ENCODE measurements at regions not wholly inside any gene's neighbourhood (a gene's known extent, or its start where the extent isn't known, plus 50 kb on each side); places are given as distances from the start of the nearest gene placed in this dataset.
"Not testable (repeated sequence)": the region's sequence is repeated elsewhere in the genome, so short reads cannot be mapped to it uniquely, and the experiment has no call there.

DNA sequence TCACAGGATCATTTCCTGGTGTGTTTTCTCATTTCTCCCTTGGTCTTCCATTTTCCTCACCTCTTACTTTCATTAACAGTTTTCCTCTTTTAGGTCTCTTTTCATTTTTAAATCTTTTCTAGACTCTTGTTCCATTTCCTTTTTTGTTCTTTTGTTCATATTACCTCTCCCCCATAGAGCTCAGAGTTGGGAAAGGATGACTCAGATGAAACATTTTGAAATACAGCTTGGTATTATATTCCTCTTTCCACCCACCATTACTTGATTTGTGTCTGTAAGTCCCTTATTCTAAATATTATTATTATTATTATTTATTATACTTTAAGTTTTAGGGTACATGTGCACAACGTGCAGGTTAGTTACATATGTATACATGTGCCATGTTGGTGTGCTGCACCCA is 153.1 kb downstream of the VGLL3 start:
- Histone ChIP-seq H3K36me3 (ENCODE audit: control insufficient read depth, insufficient read depth, low read length) (no peaks in the 10 kb centered on the region), H3K4me3 (ENCODE audit: extremely low read depth, insufficient read depth, low read length, poor library complexity, severe bottlenecking) (no peak overlapping the region), H3K9me3 (ENCODE audit: control insufficient read depth, low read length) (no peaks in the 10 kb centered on the region), H3K27ac (ENCODE audit: low read depth, low read length, severe bottlenecking) (no peak overlapping the region), H3K4me1 (ENCODE audit: control insufficient read depth, insufficient read depth, low read length, poor library complexity, severe bottlenecking) (no peaks in the 10 kb centered on the region)
- no CpG with 5 or more reads among the region's 1 CpG for WGBS, 2 experiments (ENCODE audit: insufficient coverage in 2 of 2)

DNA sequence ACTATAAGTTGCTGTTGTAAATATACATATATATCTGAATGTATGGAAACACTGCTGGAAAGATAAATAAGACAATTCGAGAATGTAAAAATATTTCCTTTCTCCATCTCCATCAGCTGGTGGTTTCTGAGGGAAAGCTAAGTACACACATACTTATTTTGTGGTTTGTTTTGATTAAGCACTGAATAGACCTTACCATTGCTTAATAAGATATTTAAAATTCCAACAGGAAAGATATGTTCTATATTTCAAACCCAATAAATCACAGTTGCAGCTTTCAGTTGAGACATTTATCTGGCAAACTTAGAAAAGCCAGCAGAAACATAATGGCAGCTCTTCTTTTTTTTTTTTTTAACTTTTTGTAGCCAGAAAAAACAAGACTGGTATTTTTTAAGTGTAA is 160.4 kb downstream of the VGLL3 start:
- Histone ChIP-seq H3K27ac (ENCODE audit: low read depth, low read length, severe bottlenecking) (no peak overlapping the region), H3K9me3 (ENCODE audit: control insufficient read depth, low read length) (no peaks in the 10 kb centered on the region), H3K36me3 (ENCODE audit: control insufficient read depth, insufficient read depth, low read length) (no peaks in the 10 kb centered on the region), H3K4me3 (ENCODE audit: extremely low read depth, insufficient read depth, low read length, poor library complexity, severe bottlenecking) (no peak overlapping the region), H3K4me1 (ENCODE audit: control insufficient read depth, insufficient read depth, low read length, poor library complexity, severe bottlenecking) (no peaks in the 10 kb centered on the region)
- WGBS, 2 experiments (ENCODE audit: insufficient coverage in 2 of 2), result no CpG with 5 or more reads among the region's 1 CpG

DNA sequence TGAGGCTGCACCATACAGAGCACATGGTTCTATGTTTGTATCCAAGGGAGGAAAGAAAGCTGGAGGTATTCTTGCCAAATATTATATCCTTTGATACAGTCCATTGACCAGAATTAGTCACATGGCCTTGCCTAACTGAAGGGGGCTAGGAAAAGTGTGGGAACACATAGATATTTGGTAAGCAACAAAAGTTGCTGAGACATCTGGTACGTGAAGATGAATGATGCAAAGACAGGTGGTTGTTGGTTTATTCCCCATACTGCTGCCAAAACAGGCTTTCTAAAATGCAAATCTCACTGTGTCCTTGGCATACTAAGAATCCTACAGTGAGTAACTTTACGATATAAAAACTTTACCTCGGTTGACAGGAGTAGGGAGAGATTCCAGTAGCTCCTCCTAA is 162.2 kb downstream of the VGLL3 start:
- WGBS, 2 experiments (ENCODE audit: insufficient coverage in 2 of 2), result 67% methylated on average over 2 of the region's 3 CpGs; no CpG with 5 or more reads in 1 of the 2 experiments
- no peaks in the 10 kb centered on the region for H3K9me3 ChIP-seq (ENCODE audit: control insufficient read depth, low read length)
- H3K27ac ChIP-seq (ENCODE audit: low read depth, low read length, severe bottlenecking), result no peak overlapping the region
- no peaks in the 10 kb centered on the region for H3K4me1 ChIP-seq (ENCODE audit: control insufficient read depth, insufficient read depth, low read length, poor library complexity, severe bottlenecking)
- no peaks in the 10 kb centered on the region for H3K36me3 ChIP-seq (ENCODE audit: control insufficient read depth, insufficient read depth, low read length)
- H3K4me3 ChIP-seq (ENCODE audit: extremely low read depth, insufficient read depth, low read length, poor library complexity, severe bottlenecking), result no peak overlapping the region

DNA sequence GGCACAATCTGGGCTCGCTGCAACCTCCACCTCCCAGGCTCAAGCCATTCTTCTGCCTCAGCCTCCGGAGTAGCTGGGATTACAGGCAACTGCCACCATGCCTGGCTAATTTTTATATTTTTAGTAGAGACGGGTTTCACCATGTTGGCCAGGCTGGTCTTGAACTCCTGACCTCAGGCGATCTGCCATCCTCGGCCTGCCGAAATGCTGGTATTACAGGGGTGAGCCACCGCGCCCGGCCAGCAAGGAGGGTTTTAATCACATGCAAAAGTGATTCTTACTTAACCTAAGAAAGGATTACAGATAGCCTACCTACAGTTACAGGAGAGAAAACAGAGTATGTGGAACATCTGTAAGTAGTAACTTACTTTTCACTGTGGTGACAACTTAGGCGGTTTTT is 163.4 kb downstream of the VGLL3 start:
- not testable (repeated sequence) for H3K36me3 ChIP-seq (ENCODE audit: control insufficient read depth, insufficient read depth, low read length); H3K9me3 ChIP-seq (ENCODE audit: control insufficient read depth, low read length); H3K4me1 ChIP-seq (ENCODE audit: control insufficient read depth, insufficient read depth, low read length, poor library complexity, severe bottlenecking); H3K4me3 ChIP-seq (ENCODE audit: extremely low read depth, insufficient read depth, low read length, poor library complexity, severe bottlenecking); H3K27ac ChIP-seq (ENCODE audit: low read depth, low read length, severe bottlenecking)
- WGBS, 2 experiments (ENCODE audit: insufficient coverage in 2 of 2), result 93% methylated on average over 4 to 6 of the region's 10 CpGs

DNA sequence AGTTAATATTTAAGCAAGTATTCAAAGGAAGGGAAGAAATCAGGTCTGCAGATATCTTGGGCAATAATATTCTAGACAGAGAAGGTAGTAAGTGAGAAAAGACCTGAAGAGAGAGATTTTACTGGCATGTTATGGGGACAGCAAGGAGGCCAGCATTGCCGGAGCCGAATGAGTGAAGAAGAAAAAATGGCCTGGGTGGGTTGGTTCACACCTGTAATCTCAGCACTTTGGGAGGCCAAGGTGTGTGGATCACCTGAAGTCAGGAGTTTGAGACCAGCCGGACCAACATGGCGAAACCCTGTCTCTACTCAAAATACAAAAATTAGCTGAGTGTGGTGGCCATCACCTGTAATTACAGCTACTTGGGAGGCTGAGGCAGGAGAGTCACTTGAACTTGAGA is 164.7 kb downstream of the VGLL3 start:
- Histone ChIP-seq H3K27ac (ENCODE audit: low read depth, low read length, severe bottlenecking) (no peak overlapping the region), H3K4me1 (ENCODE audit: control insufficient read depth, insufficient read depth, low read length, poor library complexity, severe bottlenecking) (no peaks in the 10 kb centered on the region), H3K9me3 (ENCODE audit: control insufficient read depth, low read length) (no peaks in the 10 kb centered on the region), H3K4me3 (ENCODE audit: extremely low read depth, insufficient read depth, low read length, poor library complexity, severe bottlenecking) (no peak overlapping the region), H3K36me3 (ENCODE audit: control insufficient read depth, insufficient read depth, low read length) (no peaks in the 10 kb centered on the region)
- WGBS, 2 experiments (ENCODE audit: insufficient coverage in 2 of 2), result 87 to 100% methylated on average over 3 to 4 of the region's 4 CpGs

DNA sequence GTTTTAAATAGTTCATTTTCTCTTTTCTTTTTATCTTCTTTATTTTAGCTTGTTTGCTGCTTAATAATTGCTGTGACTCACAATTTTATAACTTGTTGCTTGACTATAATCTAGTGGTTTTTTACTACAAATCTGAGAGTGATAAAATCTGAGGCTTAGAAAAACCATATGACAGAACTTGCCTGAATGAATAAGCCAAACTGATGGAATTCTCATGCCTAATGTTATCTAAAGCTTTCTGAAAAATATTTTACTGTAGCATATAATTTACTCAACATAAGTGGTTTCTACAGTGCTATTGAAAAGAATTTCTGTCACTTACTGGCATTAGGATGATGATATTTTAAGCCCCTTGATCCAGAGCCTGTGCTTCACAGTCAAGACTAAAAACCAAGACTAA is 175.1 kb downstream of the VGLL3 start:
- H3K4me1 ChIP-seq (ENCODE audit: control insufficient read depth, insufficient read depth, low read length, poor library complexity, severe bottlenecking), result no peaks in the 10 kb centered on the region
- no peaks in the 10 kb centered on the region for H3K9me3 ChIP-seq (ENCODE audit: control insufficient read depth, low read length)
- H3K4me3 ChIP-seq (ENCODE audit: extremely low read depth, insufficient read depth, low read length, poor library complexity, severe bottlenecking), result no peak overlapping the region
- no peaks in the 10 kb centered on the region for H3K36me3 ChIP-seq (ENCODE audit: control insufficient read depth, insufficient read depth, low read length)
- H3K27ac ChIP-seq (ENCODE audit: low read depth, low read length, severe bottlenecking), result no peak overlapping the region

DNA sequence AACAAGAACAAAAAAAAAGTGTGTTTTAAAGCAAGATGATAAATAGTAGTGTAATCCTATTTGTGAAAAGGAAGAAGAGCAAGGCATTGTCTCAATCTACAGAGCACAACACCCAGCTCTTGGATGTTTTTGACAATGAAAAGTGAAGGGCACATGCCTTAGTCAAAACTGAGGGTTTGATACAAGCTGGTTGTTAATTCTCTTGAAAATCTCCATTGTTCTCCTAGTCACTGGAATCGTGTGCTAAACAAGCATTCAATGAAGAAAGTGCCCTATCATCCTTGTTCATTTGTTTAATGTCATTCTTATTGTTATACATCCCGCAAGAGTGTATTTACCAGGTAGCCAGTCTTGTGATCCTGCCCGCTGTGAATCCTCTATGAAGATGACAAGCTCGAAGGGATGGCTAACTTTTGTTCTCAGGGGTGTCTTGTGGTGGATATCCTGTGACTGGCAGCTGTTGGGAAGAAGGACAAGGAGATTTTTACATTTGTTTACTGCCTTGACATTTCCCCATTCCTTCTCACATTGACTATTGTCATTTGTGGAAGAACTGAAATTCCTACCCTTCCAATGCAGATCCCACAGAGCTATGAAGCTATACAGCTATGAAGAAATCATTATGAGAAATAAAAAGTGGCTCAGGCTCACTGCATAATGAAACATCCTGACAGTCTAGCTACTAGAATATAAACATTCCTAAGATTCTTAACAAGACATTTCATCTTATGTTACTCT is 175.9 kb downstream of the VGLL3 start:
- Histone ChIP-seq H3K4me1 (ENCODE audit: control insufficient read depth, insufficient read depth, low read length, poor library complexity, severe bottlenecking) (no peaks in the 10 kb centered on the region), H3K36me3 (ENCODE audit: control insufficient read depth, insufficient read depth, low read length) (no peaks in the 10 kb centered on the region), H3K27ac (ENCODE audit: low read depth, low read length, severe bottlenecking) (peak overlapping the region; percentile 52), H3K4me3 (ENCODE audit: extremely low read depth, insufficient read depth, low read length, poor library complexity, severe bottlenecking) (no peak overlapping the region), H3K9me3 (ENCODE audit: control insufficient read depth, low read length) (no peaks in the 10 kb centered on the region)
- 20 to 45% methylated on average over 1 to 3 of the region's 4 CpGs for WGBS, 2 experiments (ENCODE audit: insufficient coverage in 2 of 2)

DNA sequence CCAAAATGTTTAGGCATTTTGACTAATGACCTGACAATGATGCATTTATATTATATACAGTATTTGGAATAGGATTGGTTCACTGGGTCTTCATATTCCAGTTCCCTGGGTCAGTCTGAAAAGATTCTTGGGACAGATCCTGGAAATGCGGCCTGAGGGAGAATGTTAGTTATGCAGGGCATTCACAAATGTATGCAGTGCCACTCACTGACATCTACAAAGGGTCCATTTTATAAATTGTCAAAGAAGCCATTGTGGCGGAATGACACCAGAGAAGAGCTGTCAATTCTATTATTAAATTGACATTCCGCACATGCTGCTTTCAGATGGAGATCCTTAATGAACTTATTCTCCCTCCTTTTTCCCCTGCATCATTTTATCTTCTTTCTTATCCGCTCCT is 176.6 kb downstream of the VGLL3 start:
- Histone ChIP-seq H3K4me3 (ENCODE audit: extremely low read depth, insufficient read depth, low read length, poor library complexity, severe bottlenecking) (no peak overlapping the region), H3K36me3 (ENCODE audit: control insufficient read depth, insufficient read depth, low read length) (no peaks in the 10 kb centered on the region), H3K27ac (ENCODE audit: low read depth, low read length, severe bottlenecking) (peak overlapping the region; percentile 52), H3K9me3 (ENCODE audit: control insufficient read depth, low read length) (no peaks in the 10 kb centered on the region), H3K4me1 (ENCODE audit: control insufficient read depth, insufficient read depth, low read length, poor library complexity, severe bottlenecking) (no peaks in the 10 kb centered on the region)
- 93 to 100% methylated on average over 1 to 2 of the region's 4 CpGs for WGBS, 2 experiments (ENCODE audit: insufficient coverage in 2 of 2)

DNA sequence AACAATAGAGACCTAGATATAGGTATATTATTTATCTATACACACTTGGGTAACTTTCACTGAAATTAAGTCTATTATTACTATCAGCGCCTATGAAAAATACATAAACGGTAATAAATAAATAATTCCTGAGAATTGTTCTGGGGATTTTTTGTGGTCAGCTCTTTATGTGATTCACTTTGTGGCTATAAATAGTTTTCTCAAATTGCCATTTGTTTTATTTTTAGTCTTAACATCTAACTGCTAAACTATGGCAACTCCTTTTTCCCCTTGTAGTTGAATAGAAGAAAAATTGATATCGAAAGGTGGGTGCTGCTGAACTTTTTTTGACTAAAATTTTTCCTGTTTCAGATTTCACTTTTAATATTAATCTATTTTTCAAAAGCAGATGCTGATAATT is 189.0 kb downstream of the VGLL3 start:
- Histone ChIP-seq H3K4me1 (ENCODE audit: control insufficient read depth, insufficient read depth, low read length, poor library complexity, severe bottlenecking) (no peaks in the 10 kb centered on the region), H3K9me3 (ENCODE audit: control insufficient read depth, low read length) (no peaks in the 10 kb centered on the region), H3K4me3 (ENCODE audit: extremely low read depth, insufficient read depth, low read length, poor library complexity, severe bottlenecking) (no peak overlapping the region), H3K27ac (ENCODE audit: low read depth, low read length, severe bottlenecking) (no peak overlapping the region), H3K36me3 (ENCODE audit: control insufficient read depth, insufficient read depth, low read length) (no peaks in the 10 kb centered on the region)
- whole genome bisulfite sequencing, 2 experiments (ENCODE audit: insufficient coverage in 2 of 2), result no CpG with 5 or more reads among the region's 3 CpGs

DNA sequence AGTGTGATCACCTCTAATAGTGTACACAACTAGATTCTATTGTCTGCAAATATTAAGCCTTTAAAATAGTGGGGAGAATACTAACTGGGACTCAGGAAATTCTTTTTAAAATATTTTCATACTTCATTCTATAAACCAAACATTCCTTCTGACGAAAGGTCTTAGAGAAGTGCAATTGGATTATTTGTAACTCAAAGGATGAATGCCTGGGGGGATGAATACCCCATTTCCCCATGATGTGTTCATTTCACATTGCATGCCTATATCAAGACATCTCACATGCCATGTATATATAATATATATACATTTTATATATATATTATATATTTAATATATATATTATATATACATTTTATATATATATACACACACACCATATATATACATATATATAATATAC is 189.9 kb downstream of the VGLL3 start:
- Histone ChIP-seq H3K9me3 (ENCODE audit: control insufficient read depth, low read length) (no peaks in the 10 kb centered on the region), H3K27ac (ENCODE audit: low read depth, low read length, severe bottlenecking) (no peak overlapping the region), H3K4me1 (ENCODE audit: control insufficient read depth, insufficient read depth, low read length, poor library complexity, severe bottlenecking) (no peaks in the 10 kb centered on the region), H3K36me3 (ENCODE audit: control insufficient read depth, insufficient read depth, low read length) (no peaks in the 10 kb centered on the region), H3K4me3 (ENCODE audit: extremely low read depth, insufficient read depth, low read length, poor library complexity, severe bottlenecking) (no peak overlapping the region)
- no CpG with 5 or more reads among the region's 1 CpG for WGBS, 2 experiments (ENCODE audit: insufficient coverage in 2 of 2)

DNA sequence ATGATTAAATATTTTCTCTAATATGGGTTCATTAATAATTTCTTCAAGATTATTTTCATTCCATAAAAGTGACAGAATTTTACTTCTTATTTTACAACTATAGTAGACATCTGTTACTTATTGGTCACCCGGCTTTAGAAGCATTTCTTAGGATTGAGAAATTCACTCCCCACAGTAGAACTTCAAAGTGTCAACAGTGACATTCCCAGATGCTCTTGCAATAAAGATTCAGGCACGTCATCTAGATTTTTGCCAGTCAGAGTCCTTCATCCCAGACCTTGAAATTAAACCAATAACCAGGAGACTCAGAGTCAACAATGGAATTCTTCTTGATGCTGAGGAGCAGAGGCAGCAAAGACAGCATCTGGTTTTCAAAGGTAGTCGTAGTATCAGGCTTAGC is 190.8 kb downstream of the VGLL3 start:
- no peaks in the 10 kb centered on the region for H3K36me3 ChIP-seq (ENCODE audit: control insufficient read depth, insufficient read depth, low read length)
- 88 to 100% methylated on average over 2 of the region's 3 CpGs for WGBS, 2 experiments (ENCODE audit: insufficient coverage in 2 of 2)
- no peaks in the 10 kb centered on the region for H3K9me3 ChIP-seq (ENCODE audit: control insufficient read depth, low read length)
- no peak overlapping the region for H3K4me3 ChIP-seq (ENCODE audit: extremely low read depth, insufficient read depth, low read length, poor library complexity, severe bottlenecking)
- no peaks in the 10 kb centered on the region for H3K4me1 ChIP-seq (ENCODE audit: control insufficient read depth, insufficient read depth, low read length, poor library complexity, severe bottlenecking)
- H3K27ac ChIP-seq (ENCODE audit: low read depth, low read length, severe bottlenecking), result no peak overlapping the region

All from mesodermal cell (in vitro differentiated cells).